Activated CD4-positive, alpha-beta T cell treated with anti-CD3 and anti-CD28 coated beads, Interleukin-2, amount 10 ng/mL, durations not matched to agents 24 days and 14 days (primary cell): ENCODE measurements at regions not wholly inside any gene's neighbourhood (a gene's known extent, or its start where the extent isn't known, plus 50 kb on each side); places are given as distances from the start of the nearest gene placed in this dataset.

Experiments used
- DNase-seq: peaks from one replicate; pipeline ENCODE4 v3.0.0; 2022
- H3K27ac Mint-ChIP-seq: one replicate; pipeline ENCODE4 v1.8.0; 2022; ENCODE audit warnings: mild to moderate bottlenecking, mixed read lengths
- H3K27me3 Mint-ChIP-seq: one replicate; pipeline ENCODE4 v1.8.0; 2022; ENCODE audit warnings: mixed read lengths
- H3K36me3 Mint-ChIP-seq: one replicate; pipeline ENCODE4 v1.8.0; 2022; ENCODE audit warnings: low read depth, mild to moderate bottlenecking, mixed read lengths
- H3K4me1 Mint-ChIP-seq: one replicate; pipeline ENCODE4 v1.8.0; 2021; ENCODE audit warnings: mixed read lengths
- H3K4me3 Mint-ChIP-seq: one replicate; pipeline ENCODE4 v1.8.0; 2022; ENCODE audit warnings: mild to moderate bottlenecking, moderate library complexity, mixed read lengths
- H3K9me3 Mint-ChIP-seq: one replicate; pipeline ENCODE4 v1.8.0; 2021; ENCODE audit warnings: mixed read lengths
- intact Hi-C: fragments of 100-400 bp; cut with micrococcal nuclease; formaldehyde crosslinking; loops from one replicate; pipeline ENCODE4 v1.15.1; 2023

GRCh38 chr22:49592780-49593501 is 234.7 kb downstream of the BRD1 start:
- Mint-ChIP-seq H3K27ac (no peak overlapping the region), H3K9me3 (no peaks in the 10 kb centered on the region), H3K4me3 (no peak overlapping the region), H3K27me3 (no peaks in the 10 kb centered on the region), H3K4me1 (no peaks in the 10 kb centered on the region), H3K36me3 (no peaks in the 10 kb centered on the region)
- DNase-seq: no peak
- intact Hi-C loops: no loop called here

- Mint-ChIP-seq H3K36me3 (no peaks in the 10 kb centered on the region), H3K27me3 (no peaks in the 10 kb centered on the region), H3K4me3 (no peak overlapping the region), H3K9me3 (no peaks in the 10 kb centered on the region), H3K4me1 (no peaks in the 10 kb centered on the region), H3K27ac (no peak overlapping the region)
- no peak for DNase-seq
- intact Hi-C loops: no loop called here
These were observed 236.7 kb downstream of the BRD1 start for GRCh38 chr22:49590851-49591445.

- intact Hi-C loops: no loop called here
- H3K27me3 Mint-ChIP-seq: no peaks in the 10 kb centered on the region
- no peak overlapping the region for H3K27ac Mint-ChIP-seq
- peaks cover 1% of the 10 kb centered on the region for H3K4me1 Mint-ChIP-seq
- H3K36me3 Mint-ChIP-seq: no peaks in the 10 kb centered on the region
- no peaks in the 10 kb centered on the region for H3K9me3 Mint-ChIP-seq
- DNase-seq: no peak
- no peak overlapping the region for H3K4me3 Mint-ChIP-seq
These were observed 237.3 kb downstream of the BRD1 start for GRCh38 chr22:49590381-49590780.

GRCh38 chr22:49589811-49590210 is 237.9 kb downstream of the BRD1 start:
- no peak overlapping the region for H3K27ac Mint-ChIP-seq
- intact Hi-C loops: no loop called here
- no peaks in the 10 kb centered on the region for H3K36me3 Mint-ChIP-seq
- H3K9me3 Mint-ChIP-seq: no peaks in the 10 kb centered on the region
- H3K4me1 Mint-ChIP-seq: peaks cover 1% of the 10 kb centered on the region
- H3K27me3 Mint-ChIP-seq: no peaks in the 10 kb centered on the region
- DNase-seq: no peak
- no peak overlapping the region for H3K4me3 Mint-ChIP-seq

GRCh38 chr22:49589301-49589700 is 238.4 kb downstream of the BRD1 start:
- Mint-ChIP-seq H3K27ac (no peak overlapping the region), H3K4me3 (no peak overlapping the region), H3K36me3 (no peaks in the 10 kb centered on the region), H3K27me3 (no peaks in the 10 kb centered on the region), H3K9me3 (no peaks in the 10 kb centered on the region), H3K4me1 (peaks cover 1% of the 10 kb centered on the region)
- intact Hi-C loops: no loop called here
- no peak for DNase-seq

GRCh38 chr22:49588739-49589138 is 238.9 kb downstream of the BRD1 start:
- no peak for DNase-seq
- H3K4me3 Mint-ChIP-seq: no peak overlapping the region
- no peaks in the 10 kb centered on the region for H3K9me3 Mint-ChIP-seq
- no peaks in the 10 kb centered on the region for H3K36me3 Mint-ChIP-seq
- peaks cover 1% of the 10 kb centered on the region for H3K4me1 Mint-ChIP-seq
- no peaks in the 10 kb centered on the region for H3K27me3 Mint-ChIP-seq
- no peak overlapping the region for H3K27ac Mint-ChIP-seq
- intact Hi-C loops: no loop called here

GRCh38 chr22:49587987-49588386 is 239.7 kb downstream of the BRD1 start:
- Mint-ChIP-seq H3K27ac (no peak overlapping the region), H3K4me1 (peaks cover 1% of the 10 kb centered on the region), H3K4me3 (no peak overlapping the region), H3K9me3 (no peaks in the 10 kb centered on the region), H3K36me3 (no peaks in the 10 kb centered on the region), H3K27me3 (no peaks in the 10 kb centered on the region)
- intact Hi-C loops: no loop called here
- DNase-seq: no peak

- DNase-seq: no peak
- intact Hi-C loops: no loop called here
- Mint-ChIP-seq H3K4me3 (no peak overlapping the region), H3K27me3 (no peaks in the 10 kb centered on the region), H3K4me1 (peaks cover 1% of the 10 kb centered on the region), H3K36me3 (no peaks in the 10 kb centered on the region), H3K9me3 (no peaks in the 10 kb centered on the region), H3K27ac (no peak overlapping the region)
These were observed 240.3 kb downstream of the BRD1 start for GRCh38 chr22:49587421-49587820.

- H3K27ac Mint-ChIP-seq: no peak overlapping the region
- H3K27me3 Mint-ChIP-seq: no peaks in the 10 kb centered on the region
- H3K9me3 Mint-ChIP-seq: no peaks in the 10 kb centered on the region
- no peak for DNase-seq
- H3K4me1 Mint-ChIP-seq: peaks cover 1% of the 10 kb centered on the region
- H3K4me3 Mint-ChIP-seq: no peak overlapping the region
- no peaks in the 10 kb centered on the region for H3K36me3 Mint-ChIP-seq
- intact Hi-C loops: no loop called here
These were observed 240.8 kb downstream of the BRD1 start for GRCh38 chr22:49586873-49587272.

GRCh38 chr22:49586244-49586748 is 241.4 kb downstream of the BRD1 start:
- H3K27ac Mint-ChIP-seq: no peak overlapping the region
- peaks cover 1% of the 10 kb centered on the region for H3K4me1 Mint-ChIP-seq
- no peaks in the 10 kb centered on the region for H3K9me3 Mint-ChIP-seq
- H3K36me3 Mint-ChIP-seq: no peaks in the 10 kb centered on the region
- DNase-seq: no peak
- intact Hi-C loops: no loop called here
- H3K4me3 Mint-ChIP-seq: no peak overlapping the region
- H3K27me3 Mint-ChIP-seq: no peaks in the 10 kb centered on the region

- DNase-seq: no peak
- Mint-ChIP-seq H3K27me3 (no peaks in the 10 kb centered on the region), H3K36me3 (no peaks in the 10 kb centered on the region), H3K27ac (no peak overlapping the region), H3K9me3 (no peaks in the 10 kb centered on the region), H3K4me3 (no peak overlapping the region), H3K4me1 (peaks cover 1% of the 10 kb centered on the region)
- intact Hi-C loops: no loop called here
These were observed 242.0 kb downstream of the BRD1 start for GRCh38 chr22:49585461-49586243.

GRCh38 chr22:49583886-49584505 is 243.7 kb downstream of the BRD1 start:
- Mint-ChIP-seq H3K9me3 (no peaks in the 10 kb centered on the region), H3K4me1 (peaks cover 1% of the 10 kb centered on the region), H3K27me3 (no peaks in the 10 kb centered on the region), H3K27ac (no peak overlapping the region), H3K36me3 (peaks cover 2% of the 10 kb centered on the region), H3K4me3 (no peak overlapping the region)
- intact Hi-C loops: no loop called here
- no peak for DNase-seq

GRCh38 chr22:49583341-49583740 is 244.3 kb downstream of the BRD1 start:
- peaks cover 1% of the 10 kb centered on the region for H3K4me1 Mint-ChIP-seq
- intact Hi-C loops: no loop called here
- peaks cover 2% of the 10 kb centered on the region for H3K36me3 Mint-ChIP-seq
- no peak overlapping the region for H3K4me3 Mint-ChIP-seq
- H3K27ac Mint-ChIP-seq: no peak overlapping the region
- no peaks in the 10 kb centered on the region for H3K27me3 Mint-ChIP-seq
- no peaks in the 10 kb centered on the region for H3K9me3 Mint-ChIP-seq
- no peak for DNase-seq

GRCh38 chr22:49582678-49583077 is 245.0 kb downstream of the BRD1 start:
- Mint-ChIP-seq H3K9me3 (no peaks in the 10 kb centered on the region), H3K4me3 (no peak overlapping the region), H3K27me3 (no peaks in the 10 kb centered on the region), H3K36me3 (peaks cover 2% of the 10 kb centered on the region), H3K4me1 (peaks cover 1% of the 10 kb centered on the region), H3K27ac (no peak overlapping the region)
- DNase-seq: no peak
- intact Hi-C loops: no loop called here
